ENCODE measurements at regions not wholly inside any gene's neighbourhood (a gene's known extent, or its start where the extent isn't known, plus 50 kb on each side); places are given as distances from the start of the nearest gene placed in this dataset.
"Not testable (repeated sequence)": the region's sequence is repeated elsewhere in the genome, so short reads cannot be mapped to it uniquely, and the experiment has no call there.

DNA sequence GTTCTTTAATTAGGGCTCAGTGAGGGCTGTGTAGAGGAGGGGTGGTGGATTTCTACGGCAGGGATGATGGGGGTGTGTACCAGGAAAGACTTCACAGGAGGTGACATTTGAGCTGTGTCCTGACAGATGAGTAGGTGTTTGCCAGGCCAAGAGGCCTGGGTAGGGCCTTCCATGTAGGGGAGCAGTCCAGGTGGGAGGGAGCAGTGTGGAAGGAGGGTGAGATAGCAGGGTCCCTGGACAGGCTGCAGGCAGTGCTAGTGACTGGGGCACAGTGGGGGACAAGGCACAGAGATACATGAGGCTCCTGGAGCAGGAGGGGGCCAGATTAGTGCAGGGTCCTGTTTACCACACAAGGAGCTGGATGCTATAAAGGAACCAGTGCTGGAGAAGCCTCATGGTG, 147.9 kb upstream of the CADM1 start:
- no peak for DNase-seq

DNA sequence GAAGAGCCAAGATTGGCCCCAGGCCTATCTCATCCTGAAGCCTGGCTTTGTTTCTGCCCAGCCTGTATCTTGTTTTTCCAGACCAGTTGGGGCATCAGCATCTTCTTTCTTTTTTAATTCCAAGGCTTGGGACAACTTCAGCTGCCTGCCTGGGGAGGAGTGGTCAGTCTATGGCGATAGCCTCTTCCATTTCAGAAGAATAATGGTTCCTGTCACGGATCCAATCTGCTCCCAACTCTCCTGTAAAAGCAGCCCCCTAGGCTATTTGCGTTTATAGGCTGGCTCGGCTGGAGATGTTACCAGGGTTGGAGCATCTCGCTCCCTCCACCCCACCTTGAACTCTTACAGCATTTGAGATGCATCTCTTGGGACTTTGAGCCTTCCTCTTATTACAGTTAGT, 145.2 kb upstream of the CADM1 start:
- no peak for DNase-seq

GRCh38 chr11:115645631-115646317, 141.6 kb upstream of the CADM1 start:
- peak in 1 of 4 experiments; percentile 16 for DNase-seq

DNA sequence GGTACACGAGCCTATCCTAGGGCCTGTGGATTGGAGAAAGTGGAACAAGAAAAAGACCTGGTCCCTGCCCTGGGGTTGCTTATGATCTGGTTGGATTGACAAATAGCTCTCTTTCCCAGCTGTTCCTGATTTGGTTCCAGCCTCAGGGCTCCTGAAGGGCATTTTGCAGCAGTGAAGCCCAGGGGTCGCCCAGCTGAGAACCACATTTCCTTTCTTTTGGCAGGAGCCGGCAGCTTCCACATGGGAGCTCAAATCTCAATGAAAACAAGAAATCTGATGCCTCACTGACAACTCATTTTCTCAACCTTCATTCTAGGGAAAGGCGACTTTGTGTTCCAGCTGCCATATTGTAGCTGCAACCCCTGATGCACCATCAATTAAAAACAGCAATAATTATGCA, 140.6 kb upstream of the CADM1 start:
- no peak for DNase-seq

DNA sequence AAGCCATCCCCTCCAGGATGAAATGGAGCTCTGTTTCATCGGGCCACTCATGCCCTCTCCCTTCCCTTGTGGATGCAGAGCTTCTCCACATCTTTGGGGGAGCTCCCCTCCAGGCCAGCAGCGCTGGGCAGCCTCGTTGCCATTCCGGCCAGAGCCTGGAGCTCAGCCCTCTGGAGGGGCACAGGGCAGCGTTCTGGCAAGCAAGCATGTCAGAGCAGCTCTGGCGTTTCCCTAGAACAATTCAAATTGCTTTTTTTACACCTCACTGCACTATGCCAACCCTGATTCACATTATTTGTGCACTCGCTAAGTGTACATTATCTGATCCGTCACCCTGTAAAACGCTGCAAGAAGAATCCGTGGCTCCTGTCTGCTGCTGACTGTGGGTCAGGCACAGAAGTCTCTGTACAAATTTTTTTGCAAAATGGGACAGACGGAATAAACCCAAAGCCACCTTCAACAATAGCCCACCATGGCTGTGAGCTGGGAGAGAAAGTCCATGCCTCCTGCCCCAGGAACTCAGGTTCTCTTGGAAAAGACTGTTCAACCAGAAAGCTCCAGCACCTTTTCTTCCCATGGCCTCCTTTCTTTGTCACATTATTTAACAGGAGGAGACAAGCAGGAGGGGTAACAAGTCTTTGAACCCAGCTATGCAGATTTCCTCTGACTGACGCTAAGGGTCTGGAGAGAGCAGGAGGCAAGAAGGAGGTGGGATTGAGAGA, 139.5 kb upstream of the CADM1 start:
- DNase-seq = no peak

- no peak for DNase-seq
Measured at GRCh38 chr11:115642660-115643059, 138.4 kb upstream of the CADM1 start.

DNA sequence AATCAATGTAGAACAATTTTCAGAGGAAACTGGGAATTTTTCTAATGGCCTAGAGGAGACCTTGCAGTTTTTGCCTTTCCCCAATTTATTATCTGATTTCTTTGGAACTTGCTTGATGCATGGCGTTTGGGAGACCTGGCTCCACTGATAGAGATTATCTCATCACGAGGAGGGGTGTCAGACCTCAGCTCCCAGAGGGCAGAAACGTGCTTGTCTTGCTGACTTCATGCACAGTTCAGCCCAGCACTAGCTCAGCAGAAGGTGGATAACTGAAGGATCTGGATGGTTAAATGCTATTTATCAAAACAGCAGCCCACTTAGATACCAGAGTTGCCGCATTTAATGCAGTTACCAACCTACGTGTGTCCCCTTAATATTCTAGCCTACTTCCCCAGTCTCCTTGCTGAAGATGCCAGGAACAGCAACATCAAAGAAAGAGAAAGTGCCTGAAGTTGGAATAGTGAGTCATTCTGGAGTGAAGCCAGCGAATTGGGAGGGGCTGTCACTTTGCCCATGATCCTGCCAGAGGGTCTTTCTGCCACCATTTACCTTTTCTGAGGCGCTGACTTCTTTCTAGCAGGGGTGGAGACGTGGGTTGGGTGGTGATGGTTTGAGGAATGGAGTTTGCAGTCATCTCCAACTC, 133.5 kb upstream of the CADM1 start:
- DNase-seq = no peak

- DNase-seq = no peak
Measured at GRCh38 chr11:115636753-115637527, 132.7 kb upstream of the CADM1 start.

DNA sequence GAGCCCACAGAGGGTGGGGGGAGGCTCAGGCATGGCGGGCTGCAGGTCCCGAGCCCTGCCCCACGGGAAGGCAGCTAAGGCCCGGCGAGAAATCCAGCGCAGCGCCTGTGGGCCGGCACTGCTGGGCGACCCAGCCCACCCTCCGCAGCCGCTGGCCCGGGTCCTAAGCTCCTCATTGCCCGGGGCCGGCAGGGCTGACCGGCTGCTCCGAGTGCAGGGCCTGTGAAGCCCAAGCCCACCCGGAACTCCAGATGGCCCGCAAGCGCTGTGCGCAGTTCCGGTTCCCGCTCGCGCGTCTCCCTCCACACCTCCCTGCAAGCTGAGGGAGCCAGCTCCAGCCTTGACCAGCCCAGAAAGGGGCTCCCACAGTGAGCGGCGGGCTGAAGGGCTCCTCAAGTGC, 129.8 kb upstream of the CADM1 start:
- DNase-seq = not testable (repeated sequence)

GRCh38 chr11:115632061-115632460, 127.8 kb upstream of the CADM1 start:
- no peak for DNase-seq

DNA sequence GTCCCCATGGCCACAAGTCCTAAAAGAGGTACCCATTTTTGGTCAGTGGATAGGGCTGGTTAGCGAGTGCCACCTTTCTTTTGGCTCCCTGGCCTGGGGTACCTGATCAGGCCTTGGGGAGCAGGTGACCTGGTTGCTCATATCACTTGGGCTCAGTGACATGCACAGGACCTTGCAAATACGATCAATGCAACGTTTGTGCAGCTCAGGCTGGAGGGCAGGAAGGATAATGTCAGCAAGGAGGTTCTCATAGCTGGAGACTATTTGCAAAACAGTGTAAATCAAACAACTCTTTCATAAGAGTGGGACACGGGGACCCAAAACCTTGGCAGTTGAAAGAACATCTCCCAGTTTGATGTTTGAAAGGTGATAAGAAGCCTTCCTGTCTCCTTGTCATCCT, 127.4 kb upstream of the CADM1 start:
- DNase-seq = no peak

DNA sequence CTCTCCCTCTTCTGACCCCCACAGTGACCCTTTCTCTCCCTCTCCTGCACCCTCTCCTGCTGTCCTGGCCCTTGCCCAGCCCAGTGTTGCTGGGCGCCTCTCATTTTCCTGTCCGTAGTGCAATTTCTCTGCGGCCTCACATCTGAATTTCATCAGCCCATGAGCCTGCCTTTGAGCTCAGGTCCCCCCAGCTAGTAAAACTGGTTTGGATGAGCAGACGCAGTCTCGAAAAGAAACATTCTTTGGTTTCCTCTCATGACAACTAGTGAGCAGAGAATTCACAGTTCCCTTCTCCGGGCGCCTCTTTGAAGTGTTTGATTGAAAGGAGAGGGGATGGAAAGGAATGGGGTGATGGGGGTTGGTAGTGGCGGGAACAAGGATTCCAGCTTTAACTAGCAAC, 126.0 kb upstream of the CADM1 start:
- DNase-seq = no peak

DNA sequence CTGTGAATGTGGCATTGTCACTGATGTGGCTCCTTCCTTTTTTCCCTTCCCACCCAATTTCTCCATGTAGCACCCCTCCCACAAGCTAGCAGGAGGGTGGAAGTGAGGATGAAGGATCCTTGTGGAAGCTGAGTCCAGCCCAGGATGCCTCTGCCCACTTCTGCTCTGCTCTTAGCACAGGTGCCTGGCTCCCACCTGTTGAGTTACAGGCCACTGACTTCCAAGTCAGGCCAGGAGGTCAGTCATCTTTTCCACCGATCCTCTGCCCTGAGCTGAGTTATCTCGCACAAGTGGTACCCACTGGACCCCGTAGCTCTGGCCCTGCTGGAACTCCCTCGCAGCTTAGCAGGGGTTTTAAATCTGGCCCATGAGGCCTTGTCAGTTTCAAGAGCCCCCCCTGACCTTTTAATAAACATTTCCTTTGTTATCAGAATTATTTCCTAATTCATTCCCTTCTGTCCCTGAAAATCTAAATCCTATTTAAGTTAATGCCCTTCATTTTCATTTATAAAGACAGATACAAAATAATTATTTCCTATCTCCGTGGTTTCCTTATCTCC, 125.3 kb upstream of the CADM1 start:
- DNase-seq = no peak

GRCh38 chr11:115627666-115628460, 123.6 kb upstream of the CADM1 start:
- DNase-seq = no peak

DNA sequence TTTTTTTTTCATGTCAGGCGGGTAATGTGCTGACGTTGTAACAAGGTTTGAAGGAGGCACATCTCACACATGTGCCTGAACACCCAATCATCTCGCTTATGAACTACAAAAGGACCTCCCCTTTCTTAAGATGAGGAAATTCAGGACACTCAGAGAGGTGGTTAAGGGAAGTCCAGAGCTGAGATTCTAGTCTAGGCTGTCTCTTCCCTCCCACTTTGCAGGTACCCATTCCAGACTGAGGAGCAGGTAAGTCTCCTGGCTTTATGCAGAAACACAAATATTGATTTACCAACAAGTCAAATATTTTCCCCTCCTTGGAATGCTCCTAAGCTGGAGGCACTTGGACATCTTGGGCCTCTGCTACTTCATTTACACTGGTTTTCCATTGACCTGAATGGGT, 122.9 kb upstream of the CADM1 start:
- no peak for DNase-seq

DNA sequence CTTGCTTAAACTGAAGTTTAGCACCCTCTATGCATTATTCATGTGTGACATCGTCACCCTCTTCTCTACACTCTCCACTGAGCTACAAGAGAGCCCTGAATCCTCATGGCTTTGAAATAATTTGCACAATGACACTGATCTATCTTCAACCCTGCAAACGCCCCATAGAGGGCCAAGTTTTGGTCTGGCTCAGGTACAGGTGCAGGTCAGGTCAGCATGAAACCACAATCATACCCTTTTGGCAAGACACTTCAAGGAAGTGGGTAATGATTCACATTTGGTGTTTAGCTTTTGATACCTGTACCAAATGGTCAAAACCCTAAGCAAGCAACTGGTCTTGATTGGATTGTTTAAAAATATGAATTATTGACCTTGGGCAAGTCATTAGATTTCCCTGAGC, 122.2 kb upstream of the CADM1 start:
- DNase-seq = no peak

GRCh38 chr11:115625502-115625901, 121.3 kb upstream of the CADM1 start:
- no peak for DNase-seq

DNA sequence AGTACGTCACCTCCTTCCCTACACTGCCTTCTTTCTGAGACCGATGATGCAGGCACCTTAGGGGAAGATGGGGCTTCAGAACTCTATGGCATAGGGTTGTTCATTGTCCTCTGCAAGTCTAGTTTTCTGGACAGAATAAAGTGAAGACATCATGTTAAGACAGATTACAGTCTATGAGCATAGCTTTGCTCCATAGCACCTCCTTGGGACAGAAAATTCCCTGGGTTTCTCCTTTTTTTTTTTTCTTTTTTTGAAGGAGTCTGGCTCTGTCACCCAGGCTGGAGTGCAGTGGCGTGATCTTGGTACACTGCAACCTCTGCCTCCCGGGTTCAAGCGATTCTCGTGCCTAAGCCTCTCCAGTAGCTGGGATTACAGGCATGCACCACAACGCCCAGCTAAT, 119.8 kb upstream of the CADM1 start:
- no peak for DNase-seq

DNA sequence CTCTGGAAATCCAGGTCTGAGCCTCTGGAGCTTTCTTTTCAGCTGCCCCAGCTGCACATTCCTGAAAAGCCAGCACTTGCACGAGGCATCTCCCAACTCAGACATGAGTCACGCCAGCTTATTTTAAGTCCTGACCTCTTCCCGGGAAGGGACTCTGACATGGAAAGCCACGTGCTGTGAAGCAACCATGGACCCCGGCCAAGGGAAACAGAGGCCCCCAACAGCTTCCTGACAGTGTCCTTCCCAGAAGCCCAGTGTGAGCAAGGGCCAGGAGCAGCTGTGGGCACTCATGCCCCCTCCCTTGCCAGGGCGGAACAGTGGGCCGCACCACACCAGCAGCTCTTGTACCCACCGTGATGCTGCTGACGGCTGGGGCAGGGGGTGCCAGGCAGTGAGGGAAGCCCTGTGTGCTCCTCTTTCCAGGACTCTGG, 118.8 kb upstream of the CADM1 start:
- peak in 1 of 4 experiments; percentile 4 for DNase-seq

- DNase-seq = no peak
Measured at GRCh38 chr11:115618428-115618827, 114.2 kb upstream of the CADM1 start.

DNA sequence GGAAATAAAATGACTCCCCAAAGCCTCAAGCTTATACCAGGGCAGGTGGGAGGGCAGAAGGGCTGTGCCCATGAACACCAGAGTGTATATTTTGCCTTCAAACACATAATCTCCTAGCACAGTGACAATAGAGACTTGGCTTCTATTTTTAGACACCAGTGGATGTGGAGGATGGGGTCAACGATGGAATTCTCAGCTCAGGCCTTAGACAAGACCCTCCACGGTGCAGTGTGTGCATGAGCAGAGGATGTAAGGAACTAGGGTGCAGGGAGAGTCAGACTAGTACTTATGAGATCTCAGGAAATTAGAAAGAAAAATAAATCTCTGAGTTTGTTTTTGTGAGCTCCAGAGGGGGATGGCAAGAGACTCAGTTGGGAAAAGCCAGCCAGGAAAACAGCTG, 113.6 kb upstream of the CADM1 start:
- no peak for DNase-seq

DNA sequence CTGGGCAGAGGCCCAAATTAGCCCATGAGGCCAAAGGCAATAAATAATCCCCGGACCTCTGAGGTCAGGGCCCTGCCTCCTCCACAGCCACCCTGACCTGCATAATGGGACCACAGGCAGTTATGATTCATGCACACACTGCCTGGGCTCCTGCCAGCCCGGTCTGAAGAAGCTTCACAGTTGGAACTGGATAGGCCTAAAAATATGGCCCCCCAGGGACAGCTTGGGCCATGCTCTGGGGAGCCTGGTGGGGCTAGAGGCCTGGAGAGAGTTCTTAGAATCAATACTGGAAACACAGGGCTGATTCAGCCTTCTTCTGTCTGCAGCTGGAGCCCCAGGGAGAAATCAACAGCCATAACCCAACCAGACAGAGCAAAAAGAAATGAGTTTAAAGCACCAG, 112.8 kb upstream of the CADM1 start:
- peak in 2 of 4 experiments; percentile 10 to 11 for DNase-seq

Measured in suppressor macrophage (primary cell).